Loucy (cell line): ENCODE measurements at regions not wholly inside any gene's neighbourhood (a gene's known extent, or its start where the extent isn't known, plus 50 kb on each side); places are given as distances from the start of the nearest gene placed in this dataset.

Source experiments
- H2AFZ ChIP-seq: fragments of 200-600 bp; sonication (generic); 2 replicates; pipeline ENCODE4 v1.6.0; 2016; ENCODE audit warnings: antibody characterized with exemption, mild to moderate bottlenecking, low read length, moderate library complexity
- H3F3A ChIP-seq: fragments of 200-600 bp; 2 replicates; pipeline ENCODE4 v1.6.0; 2016; ENCODE audit warnings: antibody characterized with exemption, low read depth, mild to moderate bottlenecking
- H3K27me3 ChIP-seq: fragments of 200-600 bp; sonication (generic); 2 replicates; pipeline ENCODE4 v1.6.1; 2014; ENCODE audit warnings: low read length, mild to moderate bottlenecking; ENCODE audit not compliant: insufficient read depth, poor library complexity, severe bottlenecking
- H3K36me3 ChIP-seq: fragments of 200-600 bp; sonication (generic); 2 replicates; pipeline ENCODE4 v1.6.1; 2016; ENCODE audit warnings: low read length; ENCODE audit not compliant: insufficient read depth
- H3K4me1 ChIP-seq: fragments of 200-600 bp; sonication (generic); 2 replicates; pipeline ENCODE4 v1.5.1; 2014; ENCODE audit warnings: low read length, mild to moderate bottlenecking; ENCODE audit not compliant: insufficient read depth, poor library complexity, severe bottlenecking
- H3K4me2 ChIP-seq: fragments of 200-600 bp; sonication (generic); 2 replicates; pipeline ENCODE4 v1.6.0; 2014; ENCODE audit warnings: antibody characterized with exemption, low read length, low read depth, mild to moderate bottlenecking; ENCODE audit not compliant: poor library complexity, severe bottlenecking
- H3K4me3 ChIP-seq: fragments of 200-600 bp; sonication (generic); 2 replicates; pipeline ENCODE4 v1.5.1; 2014; ENCODE audit warnings: low read length, mild to moderate bottlenecking, mixed read lengths; ENCODE audit not compliant: poor library complexity, severe bottlenecking
- H3K79me2 ChIP-seq: fragments of 200-600 bp; sonication (generic); 2 replicates; pipeline ENCODE4 v1.6.1; 2014; ENCODE audit warnings: low read length; ENCODE audit not compliant: insufficient read depth
- H3K9ac ChIP-seq: fragments of 200-600 bp; sonication (generic); 2 replicates; pipeline ENCODE4 v1.6.0; 2014; ENCODE audit warnings: mild to moderate bottlenecking, low read depth, low read length, moderate library complexity; ENCODE audit not compliant: poor library complexity, severe bottlenecking
- H3K9me2 ChIP-seq: fragments of 200-600 bp; sonication (generic); replicated peaks from 2 replicates; pipeline ENCODE4 v1.6.1; 2016; ENCODE audit warnings: low read depth, low read length, mixed read lengths
- H3K9me3 ChIP-seq: fragments of 200-600 bp; sonication (generic); 2 replicates; pipeline ENCODE4 v1.6.1; 2014; ENCODE audit warnings: mild to moderate bottlenecking, antibody characterized with exemption, low read length, low read depth; ENCODE audit not compliant: insufficient read depth
- H4K20me1 ChIP-seq: fragments of 200-600 bp; sonication (generic); 2 replicates; pipeline ENCODE4 v1.6.0; 2014; ENCODE audit warnings: antibody characterized with exemption, low read length, mild to moderate bottlenecking; ENCODE audit not compliant: insufficient read depth, poor library complexity, severe bottlenecking
- CTCF ChIP-seq: fragments of 200-600 bp; sonication (generic); conservative IDR thresholded peaks from 2 replicates; pipeline ENCODE4 v1.5.1; 2014; ENCODE audit warnings: mild to moderate bottlenecking, antibody characterized with exemption, low read length
- EZH2phosphoT487 ChIP-seq: fragments of 200-600 bp; IDR thresholded peaks from 2 replicates; pipeline ENCODE4 v1.6.1; 2018; ENCODE audit warnings: antibody characterized with exemption, mild to moderate bottlenecking, moderate library complexity, borderline replicate concordance

DNA sequence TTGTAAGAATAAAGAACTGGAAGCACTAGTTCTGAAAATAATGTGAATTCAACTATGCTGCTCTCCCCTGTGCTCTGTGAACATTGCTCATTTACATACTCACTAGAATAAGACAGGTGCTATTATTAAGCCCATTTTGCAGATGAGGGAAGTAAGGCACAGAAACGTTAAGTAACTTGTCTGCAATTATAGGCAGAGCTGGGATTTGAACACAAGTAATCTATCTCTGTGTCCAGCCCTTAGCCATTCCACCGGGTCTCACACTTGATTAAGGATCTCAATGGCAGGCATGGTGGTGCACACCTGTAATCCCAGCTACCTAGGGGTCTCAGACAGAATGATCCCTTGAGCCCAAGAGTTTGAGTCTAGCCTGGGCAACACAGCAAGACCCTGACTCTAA, 357.7 kb downstream of the CD83 start:
- Histone ChIP-seq H3K36me3 (no peaks in the 10 kb centered on the region), H3K4me2 (no peak overlapping the region), H3K79me2 (no peaks in the 10 kb centered on the region), H4K20me1 (no peaks in the 10 kb centered on the region), H3K4me3 (no peak overlapping the region), H3K4me1 (peaks cover 52% of the 10 kb centered on the region), H3K9ac (peak overlapping the region; percentile 23), H2AFZ (no peak overlapping the region), H3F3A (no peaks in the 10 kb centered on the region), H3K9me2 (no peaks in the 10 kb centered on the region), H3K27me3 (no peaks in the 10 kb centered on the region), H3K9me3 (no peaks in the 10 kb centered on the region)
- no peak for TF ChIP-seq CTCF
- no peak for TF ChIP-seq EZH2phosphoT487

DNA sequence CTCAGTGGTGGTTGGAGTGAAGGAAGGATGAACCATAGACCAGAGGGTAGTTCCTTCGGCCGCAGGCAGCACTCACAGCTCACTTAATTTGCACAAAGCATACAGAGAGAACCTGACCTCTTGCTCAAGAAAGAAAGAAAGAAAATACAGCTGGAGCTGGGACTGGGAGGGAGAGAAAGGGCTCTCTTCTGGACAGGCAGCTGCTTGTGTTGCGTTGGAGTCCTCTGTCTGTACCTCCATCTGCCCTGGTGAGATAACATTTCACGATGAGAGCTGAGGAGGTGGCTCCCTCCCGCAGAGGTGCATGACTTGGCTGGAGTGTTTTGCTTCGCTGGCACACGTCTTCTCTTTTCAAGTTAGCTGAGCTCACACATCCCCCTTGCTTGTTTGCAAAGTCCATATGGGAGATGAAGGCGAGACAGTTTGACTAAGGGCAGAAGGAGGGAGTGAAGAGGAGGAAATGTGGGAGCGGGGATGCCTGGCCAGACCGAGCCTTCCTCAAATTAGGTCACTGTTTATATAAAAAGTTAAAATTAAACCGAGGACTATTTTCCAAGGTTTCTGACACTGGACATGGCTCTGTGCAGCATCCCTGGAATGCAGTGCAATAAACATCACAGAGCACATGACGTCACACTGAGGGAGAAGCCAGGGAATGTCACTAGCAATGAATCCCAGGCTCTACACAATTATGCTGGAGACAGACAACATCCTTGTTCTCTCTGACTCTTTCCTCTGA, 359.4 kb downstream of the CD83 start:
- Histone ChIP-seq H3K4me1 (peaks cover 39% of the 10 kb centered on the region), H3K36me3 (no peaks in the 10 kb centered on the region), H4K20me1 (no peaks in the 10 kb centered on the region), H3K4me3 (no peak overlapping the region), H3K4me2 (no peak overlapping the region), H3K9ac (no peak overlapping the region), H3K27me3 (no peaks in the 10 kb centered on the region), H2AFZ (no peak overlapping the region), H3K79me2 (no peaks in the 10 kb centered on the region), H3F3A (no peaks in the 10 kb centered on the region), H3K9me2 (no peaks in the 10 kb centered on the region), H3K9me3 (no peaks in the 10 kb centered on the region)
- TF ChIP-seq EZH2phosphoT487 (no peak), CTCF (no peak)

DNA sequence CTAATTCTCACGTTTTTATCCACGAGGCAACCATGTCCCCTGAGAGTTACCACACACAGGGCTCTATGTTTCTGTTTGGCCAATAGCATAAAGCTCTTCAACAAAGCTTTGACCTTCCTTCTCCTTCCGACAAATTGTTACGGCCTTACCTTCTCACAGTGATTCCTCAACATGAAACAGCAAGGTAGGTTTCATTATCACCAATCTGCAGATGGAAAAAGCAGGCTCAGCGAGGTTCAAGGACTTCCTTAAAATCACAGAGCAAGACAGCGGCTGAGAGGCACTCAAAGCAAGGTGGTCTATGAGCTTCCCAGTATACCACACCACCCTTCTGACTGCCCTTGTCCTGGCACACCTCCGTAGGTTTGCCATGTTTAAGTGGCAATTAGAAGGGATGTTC, 360.0 kb downstream of the CD83 start:
- Histone ChIP-seq H3F3A (no peaks in the 10 kb centered on the region), H4K20me1 (no peaks in the 10 kb centered on the region), H3K27me3 (no peaks in the 10 kb centered on the region), H3K4me2 (no peak overlapping the region), H3K4me1 (peaks cover 39% of the 10 kb centered on the region), H3K79me2 (no peaks in the 10 kb centered on the region), H3K9me3 (no peaks in the 10 kb centered on the region), H3K4me3 (no peak overlapping the region), H3K36me3 (no peaks in the 10 kb centered on the region), H3K9me2 (no peaks in the 10 kb centered on the region), H3K9ac (no peak overlapping the region), H2AFZ (no peak overlapping the region)
- TF ChIP-seq EZH2phosphoT487 (no peak), CTCF (no peak)
